Esophagus squamous epithelium (tissue), 5 donors: ENCODE measurements at regions not wholly inside any gene's neighbourhood (a gene's known extent, or its start where the extent isn't known, plus 50 kb on each side); places are given as distances from the start of the nearest gene placed in this dataset.
"Not testable (repeated sequence)": the region's sequence is repeated elsewhere in the genome, so short reads cannot be mapped to it uniquely, and the experiment has no call there.

Experiments used
- DNase-seq: peaks from one replicate; lab custom pipeline; 2025; lab: John Stamatoyannopoulos, UW
- H3K27ac ChIP-seq, 4 donors: fragments of 200-600 bp; sonication (generic); one replicate each; pipeline ENCODE4 v1.5.1; 2016 to 2019; ENCODE audit warnings: mild to moderate bottlenecking in 1 of 4
- H3K27me3 ChIP-seq, 4 donors: fragments of 200-600 bp; sonication (generic); 1 replicate in 3 of 4; 2 replicates in 1 of 4; pipeline versions ENCODE4 v1.5.1 to v1.6.0; 2017 to 2021; ENCODE audit warnings: antibody characterized with exemption in 1 of 4
- H3K36me3 ChIP-seq, 3 donors: fragments of 200-600 bp; sonication (generic); one replicate each; pipeline ENCODE4 v1.5.1; 2016 to 2019
- H3K4me1 ChIP-seq, 3 donors: fragments of 200-600 bp; sonication (generic); one replicate each; pipeline ENCODE4 v1.5.1; 2017 to 2019
- H3K4me3 ChIP-seq, 4 donors: fragments of 200-600 bp; sonication (generic); 1 replicate in 3 of 4; 2 replicates in 1 of 4; pipeline ENCODE4 v1.5.1; 2016 to 2019; ENCODE audit warnings: mild to moderate bottlenecking in 2 of 4, moderate library complexity in 1 of 4
- H3K9me3 ChIP-seq, 3 donors: fragments of 200-600 bp; sonication (generic); one replicate each; pipeline ENCODE4 v1.5.1; 2016 to 2019
- CTCF ChIP-seq, 6 experiments: fragments of 450-650 bp in 4 of 6; fragments of 200-600 bp in 2 of 6; sonication (generic) in 2 of 6; IDR thresholded peaks; one replicate each; pipeline ENCODE4 v1.5.1; 2016 to 2019; ENCODE audit warnings: antibody characterized with exemption in 6 of 6, mild to moderate bottlenecking in 4 of 6, moderate library complexity in 4 of 6
- POLR2A ChIP-seq, 4 donors: fragments of 450-650 bp; IDR thresholded peaks; one replicate each; pipeline ENCODE4 v1.6.1; 2017; ENCODE audit warnings: antibody characterized with exemption in 4 of 4, mild to moderate bottlenecking in 4 of 4, moderate library complexity in 3 of 4
- WGBS, 2 donors: methylation state at CpG; one replicate each; pipeline ENCODE4 v1.1.5; 2018; 5-methylcytosine and 5-hydroxymethylcytosine counted together
- intact Hi-C: fragments of 100-400 bp; cut with DNase I; formaldehyde crosslinking; loops from one replicate; pipeline ENCODE4 v1.15.0; 2022
- donor health status: DM: yes; HTN: yes; CAD: no.

DNA sequence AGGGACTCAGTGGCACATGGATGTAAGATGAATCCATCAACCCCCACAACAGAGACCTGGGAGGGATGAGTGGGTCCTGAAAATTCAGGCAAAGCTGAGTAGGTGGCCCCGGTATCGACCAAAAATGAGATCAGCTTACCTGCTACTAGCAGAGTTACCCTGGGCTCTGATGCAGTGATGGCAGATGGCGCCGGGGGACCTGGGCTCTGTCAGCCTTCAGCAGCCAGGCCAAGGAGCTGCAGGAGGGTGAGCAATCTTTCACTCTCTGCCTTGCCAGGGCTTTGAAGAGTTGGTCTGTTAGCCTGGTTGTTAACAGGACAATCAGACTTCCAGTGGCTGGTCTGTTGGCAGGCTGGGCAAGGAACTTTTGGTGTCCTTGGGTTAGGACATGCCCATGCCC, 1054.8 kb downstream of the SI start:
- no peak overlapping the region for H3K27ac ChIP-seq
- H3K9me3 ChIP-seq, result peaks cover 0 to 5% (median 0%) of the 10 kb centered on the region in 3 donors
- WGBS, 2 donors, result 78 to 80% methylated on average over 3 to 4 of the region's 4 CpGs
- no peak for DNase-seq
- no peaks in the 10 kb centered on the region for H3K36me3 ChIP-seq
- H3K4me3 ChIP-seq, result no peak overlapping the region
- no peaks in the 10 kb centered on the region for H3K4me1 ChIP-seq
- H3K27me3 ChIP-seq, result no peaks in the 10 kb centered on the region
- TF ChIP-seq CTCF (IDR thresholded peaks at IDR 0.05) (no peak), POLR2A (IDR thresholded peaks at IDR 0.05) (no peak)
- intact Hi-C loops, result no loop called here

GRCh38 chr3:164018500-164018899, 1059.8 kb downstream of the SI start:
- Histone ChIP-seq H3K9me3 (no peaks in the 10 kb centered on the region), H3K4me3 (no peak overlapping the region), H3K27me3 (no peaks in the 10 kb centered on the region), H3K36me3 (no peaks in the 10 kb centered on the region), H3K27ac (no peak overlapping the region), H3K4me1 (no peaks in the 10 kb centered on the region)
- intact Hi-C loops, result no loop called here
- 80 to 86% methylated on average over 7 to 9 of the region's 9 CpGs for WGBS, 2 donors
- no peak for TF ChIP-seq CTCF (IDR thresholded peaks at IDR 0.05)
- TF ChIP-seq POLR2A (IDR thresholded peaks at IDR 0.05), result no peak
- DNase-seq, result no peak

DNA sequence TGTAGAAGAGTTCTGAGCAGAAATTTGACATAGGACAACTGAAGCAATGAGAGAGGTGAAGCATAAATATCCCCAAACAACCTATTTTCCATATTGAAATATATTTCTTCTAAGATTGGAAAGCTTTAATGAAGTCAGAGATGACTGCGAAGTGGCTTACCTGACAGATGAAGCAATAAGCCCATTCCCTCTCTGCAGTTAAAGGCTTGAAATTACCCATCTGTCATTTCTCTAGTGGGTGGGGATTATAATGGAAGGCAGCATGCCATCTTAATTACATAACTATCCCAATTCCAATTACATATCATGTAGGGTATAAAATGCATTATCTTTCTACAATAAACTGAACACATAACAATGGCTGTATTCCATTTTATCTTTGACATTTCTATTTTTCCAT, 1070.5 kb downstream of the SI start:
- WGBS, 2 donors, result 88 to 100% methylated on average over 1 of the region's 1 CpG

GRCh38 chr3:164004205-164004604, 1074.1 kb downstream of the SI start:
- no peak for TF ChIP-seq CTCF (IDR thresholded peaks at IDR 0.05)
- no peak for DNase-seq

More for the DNA sequence above, 1070.5 kb downstream of the SI start:
- Histone ChIP-seq H3K36me3 (no peaks in the 10 kb centered on the region), H3K4me3 (no peak overlapping the region), H3K27me3 (no peaks in the 10 kb centered on the region), H3K27ac (no peak overlapping the region), H3K9me3 (peaks cover 0 to 9% (median 0%) of the 10 kb centered on the region in 3 donors), H3K4me1 (no peaks in the 10 kb centered on the region)
- intact Hi-C loops, result no loop called here
- DNase-seq, result no peak
- TF ChIP-seq CTCF (IDR thresholded peaks at IDR 0.05) (no peak), POLR2A (IDR thresholded peaks at IDR 0.05) (no peak)

GRCh38 chr3:164003016-164003415, 1075.3 kb downstream of the SI start:
- H3K27ac ChIP-seq, DNase-seq, H3K4me1 ChIP-seq, H3K4me3 ChIP-seq, intact Hi-C loops, H3K36me3 ChIP-seq, H3K27me3 ChIP-seq: not testable (repeated sequence)
- WGBS, 2 donors, result 95% methylated on average over 4 of the region's 21 CpGs; no CpG with 5 or more reads in 1 of the 2 donors
- H3K9me3 ChIP-seq, result peaks cover 0 to 25% (median 0%) of the 10 kb centered on the region in 3 donors

More at GRCh38 chr3:164004205-164004604, 1074.1 kb downstream of the SI start:
- Histone ChIP-seq H3K9me3 (peaks cover 0 to 25% (median 0%) of the 10 kb centered on the region in 3 donors), H3K36me3 (no peaks in the 10 kb centered on the region), H3K4me1 (no peaks in the 10 kb centered on the region), H3K4me3 (no peak overlapping the region), H3K27ac (no peak overlapping the region), H3K27me3 (no peaks in the 10 kb centered on the region)
- intact Hi-C loops, result no loop called here
- 91 to 94% methylated on average over 17 to 22 of the region's 22 CpGs for WGBS, 2 donors

DNA sequence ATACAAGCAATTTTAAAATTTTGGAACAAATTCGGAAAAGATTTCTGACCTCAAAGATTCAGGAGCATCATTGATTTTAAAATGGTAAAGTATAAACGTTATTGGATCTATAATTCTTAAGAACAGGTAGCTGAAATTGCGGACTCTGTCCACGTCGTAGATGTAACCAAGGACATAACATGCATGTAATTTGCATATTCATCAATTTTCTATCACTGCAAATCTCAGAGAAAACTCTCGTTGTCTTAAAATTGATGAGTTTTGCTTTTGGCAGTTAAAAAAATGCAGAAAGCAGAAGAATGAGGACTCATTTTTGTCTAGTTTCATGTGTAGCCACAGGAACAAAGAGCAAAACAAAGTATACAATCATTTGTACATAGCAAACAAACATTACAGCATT, 1094.4 kb downstream of the SI start:
- Histone ChIP-seq H3K9me3 (no peaks in the 10 kb centered on the region), H3K27me3 (no peaks in the 10 kb centered on the region), H3K4me1 (no peaks in the 10 kb centered on the region), H3K4me3 (no peak overlapping the region), H3K27ac (no peak overlapping the region), H3K36me3 (no peaks in the 10 kb centered on the region)
- TF ChIP-seq POLR2A (IDR thresholded peaks at IDR 0.05), result no peak
- no peak for TF ChIP-seq CTCF (IDR thresholded peaks at IDR 0.05)
- intact Hi-C loops, result no loop called here
- WGBS, 2 donors, result 72 to 78% methylated on average over 6 of the region's 6 CpGs
- DNase-seq, result no peak
